H54 (cell line): ENCODE measurements at regions not wholly inside any gene's neighbourhood (a gene's known extent, or its start where the extent isn't known, plus 50 kb on each side); places are given as distances from the start of the nearest gene placed in this dataset.

ENCODE experiments used
- DNase-seq: peaks from one replicate; pipeline ENCODE4 v3.0.0; 2011; ENCODE audit warnings: low spot score, mixed read lengths; ENCODE audit not compliant: insufficient read length
- FAIRE-seq: peaks from 3 replicates; lab custom pipeline; 2011; peaks lifted over from hg19 to GRCh38; lab: Jason Lieb, UNC
- POLR2A ChIP-seq: IDR thresholded peaks from 2 replicates; pipeline ENCODE4 v1.6.1; 2011; ENCODE audit warnings: low read depth, mild to moderate bottlenecking, low read length

- no peak for TF ChIP-seq POLR2A
- DNase-seq (peak; percentile 66), FAIRE-seq (no peak)
These were observed 101.2 kb upstream of the HSD17B12 start for GRCh38 chr11:43579171-43579918.

- TF ChIP-seq POLR2A: no peak
- no peak for FAIRE-seq
- DNase-seq: no peak
These were observed 100.6 kb upstream of the HSD17B12 start for GRCh38 chr11:43579919-43580276.

- no peak for TF ChIP-seq POLR2A
- FAIRE-seq (no peak), DNase-seq (no peak)
These were observed 99.7 kb upstream of the HSD17B12 start for GRCh38 chr11:43580735-43581369.

GRCh38 chr11:43581370-43582023 is 99.0 kb upstream of the HSD17B12 start:
- DNase-seq (no peak), FAIRE-seq (no peak)
- TF ChIP-seq POLR2A: no peak

- no peak for FAIRE-seq
- DNase-seq: no peak
- no peak for TF ChIP-seq POLR2A
These were observed 98.3 kb upstream of the HSD17B12 start for GRCh38 chr11:43582024-43582862.

GRCh38 chr11:43582863-43583462 is 97.6 kb upstream of the HSD17B12 start:
- no peak for TF ChIP-seq POLR2A
- DNase-seq: no peak
- no peak for FAIRE-seq

GRCh38 chr11:43583548-43583947 is 97.0 kb upstream of the HSD17B12 start:
- DNase-seq (no peak), FAIRE-seq (no peak)
- TF ChIP-seq POLR2A: no peak

GRCh38 chr11:43585877-43586608 is 94.5 kb upstream of the HSD17B12 start:
- no peak for TF ChIP-seq POLR2A
- FAIRE-seq (no peak), DNase-seq (no peak)

- no peak for DNase-seq
- no peak for FAIRE-seq
- TF ChIP-seq POLR2A: no peak
These were observed 90.8 kb upstream of the HSD17B12 start for GRCh38 chr11:43589601-43590250.

GRCh38 chr11:43601511-43601910 is 79.0 kb upstream of the HSD17B12 start:
- no peak for FAIRE-seq
- DNase-seq: no peak
- TF ChIP-seq POLR2A: no peak

GRCh38 chr11:43602670-43603069 is 77.9 kb upstream of the HSD17B12 start:
- FAIRE-seq (no peak), DNase-seq (no peak)
- TF ChIP-seq POLR2A: no peak

GRCh38 chr11:43614214-43614613 is 66.3 kb upstream of the HSD17B12 start:
- no peak for TF ChIP-seq POLR2A
- DNase-seq (no peak), FAIRE-seq (no peak)
